ENCODE measurements at regions not wholly inside any gene's neighbourhood (a gene's known extent, or its start where the extent isn't known, plus 50 kb on each side); places are given as distances from the start of the nearest gene placed in this dataset.

DNA sequence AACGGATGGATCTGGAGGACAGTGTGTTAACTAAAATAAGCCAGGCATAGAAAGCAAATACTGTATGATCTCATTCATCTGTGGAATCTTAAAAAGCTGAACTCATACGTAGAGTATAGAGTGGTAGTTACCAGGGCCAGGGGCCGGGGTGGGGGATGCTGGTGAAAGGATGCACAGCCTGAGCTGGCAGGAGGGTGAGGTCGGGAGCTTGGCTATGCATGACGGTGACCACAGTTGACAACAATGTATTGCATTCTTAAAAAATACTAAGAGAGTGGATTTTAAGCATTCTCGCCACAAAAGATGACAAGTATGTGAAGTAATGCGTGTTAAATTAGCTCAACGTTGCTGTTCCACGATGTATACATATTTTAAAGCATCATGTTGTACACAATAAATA lies 351.3 kb downstream of the TMEM121 start:
- H3K79me2 ChIP-seq (ENCODE audit: control insufficient read depth, insufficient read depth, low read length), result no peaks in the 10 kb centered on the region
- H3K4me1 ChIP-seq (ENCODE audit: control insufficient read depth in 2 of 2, insufficient read depth in 2 of 2, low read length in 2 of 2), result no peaks in the 10 kb centered on the region
- no peak overlapping the region for H3K27ac ChIP-seq (ENCODE audit: low read length in 2 of 2)
- H3K27me3 Mint-ChIP-seq, result no peaks in the 10 kb centered on the region
- no CpG with 5 or more reads among the region's 9 CpGs for WGBS (ENCODE audit: insufficient coverage)
- no peaks in the 10 kb centered on the region for H3K36me3 ChIP-seq (replicated peaks in 1 of 2; ENCODE audit: control extremely low read depth in 1 of 2, control insufficient read depth in 1 of 2, extremely low read depth in 1 of 2, insufficient read depth in 2 of 2, low read length in 1 of 2)
- H3K9me3 Mint-ChIP-seq (ENCODE audit: insufficient read depth), result no peaks in the 10 kb centered on the region
- ChIA-PET POLR2A (no interaction called here), CTCF (no interaction called here)
- H3K9me3 ChIP-seq (ENCODE audit: control extremely low read depth in 1 of 3, control insufficient read depth in 2 of 3, insufficient read depth in 1 of 3, low read length in 2 of 3), result no peaks in the 10 kb centered on the region
- DNase-seq, result no peak
- no peak overlapping the region for H3K4me3 ChIP-seq (ENCODE audit: control extremely low read depth in 1 of 5, extremely low read depth in 1 of 5, insufficient read depth in 1 of 5, low read depth in 2 of 5, low read length in 4 of 5)
- no peak overlapping the region for H3K4me2 ChIP-seq (replicated peaks; ENCODE audit: low read depth, low read length, poor library complexity, severe bottlenecking)
- H3K27me3 ChIP-seq (replicated peaks in 1 of 4; ENCODE audit: control extremely low read depth in 1 of 4, control insufficient read depth in 3 of 4, insufficient read depth in 4 of 4, low read length in 3 of 4), result no peaks in the 10 kb centered on the region
- H3K27ac Mint-ChIP-seq, result no peak overlapping the region
- H3K4me1 Mint-ChIP-seq, result no peaks in the 10 kb centered on the region
- no peak overlapping the region for H2AFZ ChIP-seq (ENCODE audit: insufficient read depth, low read depth, low read length, poor library complexity, severe bottlenecking)
- no peak overlapping the region for H3K4me3 Mint-ChIP-seq
- ATAC-seq (ENCODE audit: low read depth), result no peak
- no peak for TF ChIP-seq CTCF (IDR thresholded peaks at IDR 0.05)
- H3K9ac ChIP-seq (ENCODE audit: low read length), result no peak overlapping the region
- intact Hi-C loops (cut with micrococcal nuclease), result no loop called here
- no peaks in the 10 kb centered on the region for H4K20me1 ChIP-seq (ENCODE audit: control insufficient read depth, insufficient read depth, low read length, poor library complexity, severe bottlenecking)

DNA sequence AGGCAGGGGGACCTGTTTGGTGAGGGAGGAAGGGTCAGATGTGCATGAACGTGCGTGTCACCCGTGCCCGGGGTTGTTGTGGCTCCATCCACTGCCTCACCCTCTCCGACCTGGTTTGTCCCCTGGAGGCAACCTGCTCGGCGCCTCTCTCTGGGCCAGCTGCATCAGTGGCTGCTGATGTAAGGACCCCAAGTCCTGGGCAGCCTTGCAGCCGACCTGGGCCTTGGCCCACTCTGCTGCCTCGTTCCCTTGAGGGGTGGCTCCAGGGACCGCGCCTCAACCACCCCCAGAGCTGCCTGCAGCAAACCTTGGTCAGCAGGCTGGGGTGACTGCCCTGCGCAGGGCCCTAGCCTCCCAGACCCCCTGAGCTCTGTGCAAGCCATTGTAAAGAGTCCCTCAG lies 351.7 kb downstream of the TMEM121 start:
- Mint-ChIP-seq H3K4me3 (no peak overlapping the region), H3K9me3 (ENCODE audit: insufficient read depth) (no peaks in the 10 kb centered on the region), H3K27me3 (no peaks in the 10 kb centered on the region), H3K27ac (no peak overlapping the region), H3K4me1 (no peaks in the 10 kb centered on the region)
- ChIA-PET POLR2A (no interaction called here), CTCF (no interaction called here)
- no peak overlapping the region for H3K4me2 ChIP-seq (replicated peaks; ENCODE audit: low read depth, low read length, poor library complexity, severe bottlenecking)
- no peak overlapping the region for H3K27ac ChIP-seq (ENCODE audit: low read length in 2 of 2)
- no peaks in the 10 kb centered on the region for H3K27me3 ChIP-seq (replicated peaks in 1 of 4; ENCODE audit: control extremely low read depth in 1 of 4, control insufficient read depth in 3 of 4, insufficient read depth in 4 of 4, low read length in 3 of 4)
- no peak for DNase-seq
- no peaks in the 10 kb centered on the region for H4K20me1 ChIP-seq (ENCODE audit: control insufficient read depth, insufficient read depth, low read length, poor library complexity, severe bottlenecking)
- no peaks in the 10 kb centered on the region for H3K9me3 ChIP-seq (ENCODE audit: control extremely low read depth in 1 of 3, control insufficient read depth in 2 of 3, insufficient read depth in 1 of 3, low read length in 2 of 3)
- no CpG with 5 or more reads among the region's 12 CpGs for WGBS (ENCODE audit: insufficient coverage)
- ATAC-seq (ENCODE audit: low read depth), result no peak
- H3K9ac ChIP-seq (ENCODE audit: low read length), result no peak overlapping the region
- no peaks in the 10 kb centered on the region for H3K36me3 ChIP-seq (replicated peaks in 1 of 2; ENCODE audit: control extremely low read depth in 1 of 2, control insufficient read depth in 1 of 2, extremely low read depth in 1 of 2, insufficient read depth in 2 of 2, low read length in 1 of 2)
- no peaks in the 10 kb centered on the region for H3K4me1 ChIP-seq (ENCODE audit: control insufficient read depth in 2 of 2, insufficient read depth in 2 of 2, low read length in 2 of 2)
- intact Hi-C loops (cut with micrococcal nuclease), result no loop called here
- H2AFZ ChIP-seq (ENCODE audit: insufficient read depth, low read depth, low read length, poor library complexity, severe bottlenecking), result no peak overlapping the region
- H3K4me3 ChIP-seq (ENCODE audit: control extremely low read depth in 1 of 5, extremely low read depth in 1 of 5, insufficient read depth in 1 of 5, low read depth in 2 of 5, low read length in 4 of 5), result no peak overlapping the region
- H3K79me2 ChIP-seq (ENCODE audit: control insufficient read depth, insufficient read depth, low read length), result no peaks in the 10 kb centered on the region
- TF ChIP-seq EZH2 (IDR thresholded peaks at IDR 0.05; ENCODE audit: borderline replicate concordance, insufficient read depth, low read depth, low read length, poor library complexity, severe bottlenecking) (no peak), CTCF (IDR thresholded peaks at IDR 0.05) (no peak)
